CD4-positive, alpha-beta memory T cell (primary cell): ENCODE measurements at regions not wholly inside any gene's neighbourhood (a gene's known extent, or its start where the extent isn't known, plus 50 kb on each side); places are given as distances from the start of the nearest gene placed in this dataset.

Source experiments
- CTCF ChIA-PET: fragments of 350-600 bp; sonication (Branson Sonifier 250); formaldehyde crosslinking; loops from one replicate; lab custom pipeline; 2021; ENCODE audit warnings: inconsistent platforms; ENCODE audit not compliant: partially characterized antibody; lab: Charles Lee
- POLR2A ChIA-PET: fragments of 350-600 bp; sonication (Branson Sonifier 250); formaldehyde crosslinking; loops from one replicate; lab custom pipeline; 2021; ENCODE audit not compliant: partially characterized antibody; lab: Charles Lee
- DNase-seq, 5 donors: peaks; one replicate each; pipeline versions ENCODE4 v3.0.0 to v3.0.0-alpha.2; 2020 to 2022; ENCODE audit warnings: mixed read lengths in 1 of 5
- H3K27ac ChIP-seq: one replicate; pipeline ENCODE4 v1.7.0; 2013; ENCODE audit warnings: low read depth, low read length
- H3K27me3 ChIP-seq: 2 replicates; pipeline ENCODE4 v1.7.0; 2013; ENCODE audit warnings: mild to moderate bottlenecking, low read length, moderate library complexity; ENCODE audit not compliant: insufficient read depth
- H3K36me3 ChIP-seq: 2 replicates; pipeline ENCODE4 v1.7.0; 2013; ENCODE audit warnings: mild to moderate bottlenecking, low read length, moderate library complexity; ENCODE audit not compliant: insufficient read depth
- H3K4me1 ChIP-seq: 2 replicates; pipeline ENCODE4 v1.7.0; 2013; ENCODE audit warnings: mild to moderate bottlenecking, low read length, moderate library complexity; ENCODE audit not compliant: insufficient read depth
- H3K4me3 ChIP-seq, 2 donors: one replicate each; pipeline ENCODE4 v1.7.0; 2013; ENCODE audit warnings: low read length in 2 of 2, mild to moderate bottlenecking in 1 of 2
- H3K9me3 ChIP-seq, 2 donors: one replicate each; pipeline ENCODE4 v1.7.0; 2013; ENCODE audit warnings: low read length in 2 of 2, control low read depth in 1 of 2; ENCODE audit not compliant: control insufficient read depth in 1 of 2
- H3K27ac Mint-ChIP-seq, 7 donors: one replicate each; pipeline ENCODE4 v1.8.0; 2020 to 2021; ENCODE audit warnings: mixed read lengths in 7 of 7, mild to moderate bottlenecking in 6 of 7, inconsistent platforms in 3 of 7, moderate library complexity in 3 of 7
- H3K27me3 Mint-ChIP-seq, 2 donors: one replicate each; pipeline ENCODE4 v1.8.0; 2020 to 2021; ENCODE audit warnings: mixed read lengths in 2 of 2
- H3K36me3 Mint-ChIP-seq, 2 donors: one replicate each; pipeline ENCODE4 v1.8.0; 2020 to 2021; ENCODE audit warnings: mixed read lengths in 2 of 2, inconsistent platforms in 1 of 2, mild to moderate bottlenecking in 1 of 2
- H3K4me1 Mint-ChIP-seq, 4 donors: one replicate each; pipeline ENCODE4 v1.8.0; 2020 to 2021; ENCODE audit warnings: mixed read lengths in 4 of 4, mild to moderate bottlenecking in 1 of 4
- H3K4me3 Mint-ChIP-seq, 8 donors: one replicate each; pipeline ENCODE4 v1.8.0; 2020 to 2021; ENCODE audit warnings: mixed read lengths in 8 of 8, mild to moderate bottlenecking in 7 of 8, moderate library complexity in 6 of 8, inconsistent platforms in 3 of 8
- H3K9me3 Mint-ChIP-seq, 8 donors: one replicate each; pipeline ENCODE4 v1.8.0; 2020 to 2021; ENCODE audit warnings: mixed read lengths in 8 of 8, mild to moderate bottlenecking in 5 of 8, inconsistent platforms in 3 of 8, moderate library complexity in 1 of 8
- intact Hi-C: fragments of 100-400 bp; cut with micrococcal nuclease; formaldehyde crosslinking; loops from one replicate; pipeline ENCODE4 v1.15.1; 2023

- Mint-ChIP-seq H3K4me1 (no peaks in the 10 kb centered on the region), H3K27me3 (peaks cover 0 to 1% of the 10 kb centered on the region in 2 donors), H3K36me3 (no peaks in the 10 kb centered on the region), H3K4me3 (no peak overlapping the region), H3K27ac (no peak overlapping the region), H3K9me3 (peaks cover 0 to 4% (median under 1%) of the 10 kb centered on the region in 8 donors)
- intact Hi-C loops, result no loop called here
- CTCF ChIA-PET, result no interaction called here
- POLR2A ChIA-PET, result no interaction called here
- no peaks in the 10 kb centered on the region for H3K27me3 ChIP-seq
- no peaks in the 10 kb centered on the region for H3K9me3 ChIP-seq
- no peaks in the 10 kb centered on the region for H3K36me3 ChIP-seq
- no peak overlapping the region for H3K27ac ChIP-seq
- DNase-seq, result no peak
- no peak overlapping the region for H3K4me3 ChIP-seq
- H3K4me1 ChIP-seq, result no peaks in the 10 kb centered on the region
These were observed 864.2 kb downstream of the SLC4A3 start for GRCh38 chr2:220491670-220492069.

- H3K4me3 ChIP-seq, result no peak overlapping the region
- Mint-ChIP-seq H3K27ac (no peak overlapping the region), H3K27me3 (peaks cover 0 to 1% of the 10 kb centered on the region in 2 donors), H3K4me1 (no peaks in the 10 kb centered on the region), H3K9me3 (peaks cover 0 to 4% (median 0%) of the 10 kb centered on the region in 8 donors), H3K36me3 (no peaks in the 10 kb centered on the region), H3K4me3 (no peak overlapping the region)
- H3K27me3 ChIP-seq, result no peaks in the 10 kb centered on the region
- no peak overlapping the region for H3K27ac ChIP-seq
- POLR2A ChIA-PET, result no interaction called here
- no peak for DNase-seq
- intact Hi-C loops, result no loop called here
- CTCF ChIA-PET, result no interaction called here
- no peaks in the 10 kb centered on the region for H3K36me3 ChIP-seq
- no peaks in the 10 kb centered on the region for H3K9me3 ChIP-seq
- no peaks in the 10 kb centered on the region for H3K4me1 ChIP-seq
These were observed 866.6 kb downstream of the SLC4A3 start for GRCh38 chr2:220493871-220494525.

GRCh38 chr2:220496513-220496912 lies 869.1 kb downstream of the SLC4A3 start:
- ChIA-PET POLR2A (no interaction called here), CTCF (no interaction called here)
- peaks cover 0 to 1% of the 10 kb centered on the region in 2 donors for H3K27me3 Mint-ChIP-seq
- Histone ChIP-seq H3K4me3 (no peak overlapping the region), H3K27ac (no peak overlapping the region), H3K4me1 (no peaks in the 10 kb centered on the region), H3K9me3 (no peaks in the 10 kb centered on the region), H3K36me3 (no peaks in the 10 kb centered on the region), H3K27me3 (no peaks in the 10 kb centered on the region)
- H3K27ac Mint-ChIP-seq, result no peak overlapping the region
- DNase-seq, result no peak
- no peaks in the 10 kb centered on the region for H3K4me1 Mint-ChIP-seq
- no peaks in the 10 kb centered on the region for H3K36me3 Mint-ChIP-seq
- H3K9me3 Mint-ChIP-seq, result peaks cover 0 to 4% (median 0%) of the 10 kb centered on the region in 8 donors
- no peak overlapping the region for H3K4me3 Mint-ChIP-seq
- intact Hi-C loops, result no loop called here

GRCh38 chr2:220499225-220499624 lies 871.8 kb downstream of the SLC4A3 start:
- Mint-ChIP-seq H3K4me3 (no peak overlapping the region), H3K27ac (no peak overlapping the region), H3K9me3 (peaks cover 0 to 2% (median 0%) of the 10 kb centered on the region in 8 donors), H3K27me3 (no peaks in the 10 kb centered on the region), H3K4me1 (no peaks in the 10 kb centered on the region), H3K36me3 (no peaks in the 10 kb centered on the region)
- POLR2A ChIA-PET, result no interaction called here
- H3K27ac ChIP-seq, result no peak overlapping the region
- H3K4me3 ChIP-seq, result no peak overlapping the region
- CTCF ChIA-PET, result no interaction called here
- H3K27me3 ChIP-seq, result no peaks in the 10 kb centered on the region
- intact Hi-C loops, result no loop called here
- no peak for DNase-seq
- no peaks in the 10 kb centered on the region for H3K36me3 ChIP-seq
- no peaks in the 10 kb centered on the region for H3K4me1 ChIP-seq
- H3K9me3 ChIP-seq, result no peaks in the 10 kb centered on the region

GRCh38 chr2:220502539-220502938 lies 875.1 kb downstream of the SLC4A3 start:
- ChIA-PET CTCF (no interaction called here), POLR2A (no interaction called here)
- no peaks in the 10 kb centered on the region for H3K9me3 ChIP-seq
- no peaks in the 10 kb centered on the region for H3K36me3 ChIP-seq
- H3K27ac ChIP-seq, result no peak overlapping the region
- no peak overlapping the region for H3K27ac Mint-ChIP-seq
- no peak overlapping the region for H3K4me3 ChIP-seq
- peaks cover 0 to 2% (median 0%) of the 10 kb centered on the region in 8 donors for H3K9me3 Mint-ChIP-seq
- no peaks in the 10 kb centered on the region for H3K27me3 ChIP-seq
- no peaks in the 10 kb centered on the region for H3K4me1 Mint-ChIP-seq
- no peaks in the 10 kb centered on the region for H3K4me1 ChIP-seq
- H3K27me3 Mint-ChIP-seq, result peaks cover 0 to 4% of the 10 kb centered on the region in 2 donors
- no peaks in the 10 kb centered on the region for H3K36me3 Mint-ChIP-seq
- no peak overlapping the region for H3K4me3 Mint-ChIP-seq
- intact Hi-C loops, result no loop called here
- DNase-seq, result no peak

- no peak for DNase-seq
- intact Hi-C loops, result no loop called here
- CTCF ChIA-PET, result no interaction called here
- H3K4me1 ChIP-seq, result no peaks in the 10 kb centered on the region
- H3K27ac ChIP-seq, result no peak overlapping the region
- Mint-ChIP-seq H3K36me3 (no peaks in the 10 kb centered on the region), H3K4me1 (no peaks in the 10 kb centered on the region), H3K4me3 (no peak overlapping the region), H3K27me3 (peaks cover 3 to 4% of the 10 kb centered on the region in 2 donors), H3K27ac (no peak overlapping the region), H3K9me3 (peaks cover 0 to 2% (median 0%) of the 10 kb centered on the region in 8 donors)
- no peaks in the 10 kb centered on the region for H3K36me3 ChIP-seq
- POLR2A ChIA-PET, result no interaction called here
- H3K9me3 ChIP-seq, result no peaks in the 10 kb centered on the region
- H3K27me3 ChIP-seq, result no peaks in the 10 kb centered on the region
- no peak overlapping the region for H3K4me3 ChIP-seq
These were observed 876.0 kb downstream of the SLC4A3 start for GRCh38 chr2:220503431-220503830.

GRCh38 chr2:220504938-220505503 lies 877.6 kb downstream of the SLC4A3 start:
- Mint-ChIP-seq H3K27ac (no peak overlapping the region), H3K9me3 (peaks cover 0 to 2% (median 0%) of the 10 kb centered on the region in 8 donors), H3K27me3 (peaks cover 3 to 4% of the 10 kb centered on the region in 2 donors), H3K4me1 (no peaks in the 10 kb centered on the region), H3K36me3 (no peaks in the 10 kb centered on the region), H3K4me3 (no peak overlapping the region)
- POLR2A ChIA-PET, result no interaction called here
- H3K9me3 ChIP-seq, result no peaks in the 10 kb centered on the region
- CTCF ChIA-PET, result no interaction called here
- H3K27ac ChIP-seq, result no peak overlapping the region
- no peaks in the 10 kb centered on the region for H3K36me3 ChIP-seq
- H3K27me3 ChIP-seq, result no peaks in the 10 kb centered on the region
- H3K4me3 ChIP-seq, result no peak overlapping the region
- DNase-seq, result no peak
- no peaks in the 10 kb centered on the region for H3K4me1 ChIP-seq
- intact Hi-C loops, result no loop called here
